Kidney (tissue), 13 donors: ENCODE measurements at regions not wholly inside any gene's neighbourhood (a gene's known extent, or its start where the extent isn't known, plus 50 kb on each side); places are given as distances from the start of the nearest gene placed in this dataset.

ENCODE experiments used
- DNase-seq, 5 donors: peaks; one replicate each; pipeline ENCODE4 v3.0.0-alpha.2; 2013 to 2020
- FAIRE-seq: peaks from 2 replicates; lab custom pipeline; 2012; peaks lifted over from hg19 to GRCh38; lab: Jason Lieb, UNC
- H3K27ac ChIP-seq, 2 donors: one replicate each; pipeline ENCODE4 v1.7.0; 2013; ENCODE audit warnings: low read depth in 2 of 2, low read length in 2 of 2, inconsistent platforms in 1 of 2
- H3K27me3 ChIP-seq: one replicate; pipeline ENCODE4 v1.7.1; 2013; ENCODE audit warnings: low read length, inconsistent platforms; ENCODE audit not compliant: control insufficient read depth, insufficient read depth
- H3K36me3 ChIP-seq, 3 donors: one replicate each; pipeline versions ENCODE4 v1.7.0 to v1.7.1; 2013; ENCODE audit warnings: low read length in 3 of 3, control low read depth in 1 of 3, inconsistent platforms in 1 of 3; ENCODE audit not compliant: insufficient read depth in 3 of 3, control insufficient read depth in 2 of 3
- H3K4me1 ChIP-seq, 3 donors: one replicate each; pipeline versions ENCODE4 v1.7.0 to v1.7.1; 2013; ENCODE audit warnings: low read length in 3 of 3, inconsistent platforms in 1 of 3, low read depth in 1 of 3; ENCODE audit not compliant: control insufficient read depth in 2 of 3, insufficient read depth in 2 of 3
- H3K4me3 ChIP-seq, 3 donors: one replicate each; pipeline versions ENCODE4 v1.7.0 to v1.8.1; 2013; ENCODE audit warnings: low read length in 3 of 3, control low read depth in 1 of 3, inconsistent platforms in 1 of 3
- H3K9ac ChIP-seq, 3 donors: one replicate each; pipeline versions ENCODE4 v1.7.0 to v1.7.1; 2013; ENCODE audit warnings: low read length in 3 of 3, control low read depth in 1 of 3, inconsistent platforms in 1 of 3
- H3K9me3 ChIP-seq, 3 donors: one replicate each; pipeline versions ENCODE4 v1.7.0 to v1.7.1; 2013; ENCODE audit warnings: low read length in 3 of 3, control low read depth in 1 of 3, inconsistent platforms in 1 of 3; ENCODE audit not compliant: control insufficient read depth in 2 of 3, insufficient read depth in 1 of 3
- intact Hi-C: fragments of 100-400 bp; cut with DNase I; formaldehyde crosslinking; loops from one replicate; pipeline ENCODE4 v1.11.1; 2022
- TF ChIP-seq, protein P1 (sequence below): IDR thresholded peaks from 3 replicates; pipeline ENCODE4 v1.5.1; 2012; ENCODE audit warnings: mild to moderate bottlenecking, moderate library complexity, borderline replicate concordance; ENCODE audit not compliant: insufficient read depth; ENCODE audit errors: extremely low read depth
- donor health status: control.
- donor health status: control.
- donor health status: control.
- donor health status: control.
- donor health status: control.
- donor health status: DM: yes; HTN: yes; CAD: no.
- donor health status: Normal renal cell carcinoma (clear cell type).

DNA sequence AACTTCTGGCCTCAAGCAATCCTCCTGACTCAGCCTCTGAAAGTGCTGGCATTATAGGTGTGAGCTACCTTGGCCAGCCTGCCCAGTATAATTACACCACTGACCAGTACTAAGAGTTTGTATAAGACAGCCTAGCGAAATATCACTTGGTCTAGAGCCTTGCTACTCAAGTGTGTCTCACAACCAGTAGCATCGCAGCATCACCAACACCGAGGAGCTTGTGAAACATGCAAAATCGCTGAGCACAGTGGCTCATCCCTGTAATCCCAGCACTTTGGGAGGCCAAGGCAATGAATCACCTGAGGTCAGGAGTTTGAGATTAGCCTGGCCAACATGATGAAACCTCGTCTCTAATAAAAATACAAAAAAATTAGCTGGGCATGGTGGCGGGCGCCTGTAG is 102.0 kb upstream of the GATB start:
- TF ChIP-seq, protein P1, sequence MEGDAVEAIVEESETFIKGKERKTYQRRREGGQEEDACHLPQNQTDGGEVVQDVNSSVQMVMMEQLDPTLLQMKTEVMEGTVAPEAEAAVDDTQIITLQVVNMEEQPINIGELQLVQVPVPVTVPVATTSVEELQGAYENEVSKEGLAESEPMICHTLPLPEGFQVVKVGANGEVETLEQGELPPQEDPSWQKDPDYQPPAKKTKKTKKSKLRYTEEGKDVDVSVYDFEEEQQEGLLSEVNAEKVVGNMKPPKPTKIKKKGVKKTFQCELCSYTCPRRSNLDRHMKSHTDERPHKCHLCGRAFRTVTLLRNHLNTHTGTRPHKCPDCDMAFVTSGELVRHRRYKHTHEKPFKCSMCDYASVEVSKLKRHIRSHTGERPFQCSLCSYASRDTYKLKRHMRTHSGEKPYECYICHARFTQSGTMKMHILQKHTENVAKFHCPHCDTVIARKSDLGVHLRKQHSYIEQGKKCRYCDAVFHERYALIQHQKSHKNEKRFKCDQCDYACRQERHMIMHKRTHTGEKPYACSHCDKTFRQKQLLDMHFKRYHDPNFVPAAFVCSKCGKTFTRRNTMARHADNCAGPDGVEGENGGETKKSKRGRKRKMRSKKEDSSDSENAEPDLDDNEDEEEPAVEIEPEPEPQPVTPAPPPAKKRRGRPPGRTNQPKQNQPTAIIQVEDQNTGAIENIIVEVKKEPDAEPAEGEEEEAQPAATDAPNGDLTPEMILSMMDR: no peak
- intact Hi-C loops: no loop called here
- Histone ChIP-seq H3K27me3 (no peaks in the 10 kb centered on the region), H3K9me3 (peaks cover 0 to 3% (median 0%) of the 10 kb centered on the region in 3 donors), H3K27ac (no peak overlapping the region), H3K36me3 (no peaks in the 10 kb centered on the region), H3K4me3 (no peak overlapping the region), H3K4me1 (no peaks in the 10 kb centered on the region), H3K9ac (no peak overlapping the region)
- DNase-seq (no peak), FAIRE-seq (no peak)

DNA sequence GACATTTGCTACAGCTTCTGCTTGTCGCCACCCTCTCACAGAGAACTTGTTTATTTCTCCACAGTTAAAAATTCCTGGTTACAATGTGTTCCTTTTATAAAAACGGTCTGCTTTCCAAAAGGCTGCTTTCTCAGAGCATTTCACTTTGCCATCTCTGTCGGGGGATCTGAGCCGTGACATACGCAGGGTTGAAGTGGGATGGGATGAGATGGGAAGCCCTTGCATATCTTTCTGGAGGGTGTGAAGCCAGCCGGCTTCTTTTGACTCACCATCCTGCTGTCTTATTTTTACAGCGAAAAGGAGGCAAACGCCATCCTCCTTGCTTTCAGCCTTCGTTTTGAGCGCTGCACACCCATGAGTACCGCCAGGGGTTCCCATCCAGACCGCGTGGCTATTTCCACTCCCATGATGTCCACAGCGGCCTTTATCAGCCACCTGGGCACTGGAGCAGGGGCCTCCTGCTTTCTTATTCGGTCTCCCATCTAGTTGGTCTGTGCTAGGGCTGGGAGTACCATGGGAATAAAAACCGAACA is 99.8 kb upstream of the GATB start:
- Histone ChIP-seq H3K27me3 (no peaks in the 10 kb centered on the region), H3K36me3 (no peaks in the 10 kb centered on the region), H3K9ac (no peak overlapping the region), H3K4me1 (no peaks in the 10 kb centered on the region), H3K4me3 (no peak overlapping the region), H3K27ac (no peak overlapping the region), H3K9me3 (no peaks in the 10 kb centered on the region)
- TF ChIP-seq, protein P1: no peak
- intact Hi-C loops: no loop called here
- FAIRE-seq (no peak), DNase-seq (no peak)

DNA sequence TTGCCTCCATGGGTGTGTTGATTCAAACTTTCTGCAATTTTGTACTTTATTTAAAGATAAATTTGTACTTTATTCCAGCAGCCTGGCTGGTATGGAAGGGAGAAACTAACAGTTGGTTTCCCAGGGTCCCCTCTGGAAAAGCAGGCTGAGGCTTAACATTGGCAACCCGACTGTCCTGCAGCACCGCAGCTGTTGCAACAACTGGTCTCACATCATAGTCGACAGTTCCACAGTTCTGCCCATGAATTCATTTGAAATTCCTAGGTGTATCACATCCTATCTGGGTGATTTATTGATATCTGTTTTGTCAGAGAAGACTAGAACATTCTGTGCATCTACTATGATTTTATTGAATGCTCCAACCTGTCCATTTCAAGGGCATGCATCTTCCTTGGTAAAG is 98.8 kb upstream of the GATB start:
- no peaks in the 10 kb centered on the region for H3K4me1 ChIP-seq
- H3K9ac ChIP-seq: no peak overlapping the region
- no peak overlapping the region for H3K4me3 ChIP-seq
- no peaks in the 10 kb centered on the region for H3K27me3 ChIP-seq
- intact Hi-C loops: no loop called here
- FAIRE-seq (no peak), DNase-seq (no peak)
- no peaks in the 10 kb centered on the region for H3K9me3 ChIP-seq
- TF ChIP-seq, protein P1: no peak
- H3K27ac ChIP-seq: no peak overlapping the region
- H3K36me3 ChIP-seq: no peaks in the 10 kb centered on the region

DNA sequence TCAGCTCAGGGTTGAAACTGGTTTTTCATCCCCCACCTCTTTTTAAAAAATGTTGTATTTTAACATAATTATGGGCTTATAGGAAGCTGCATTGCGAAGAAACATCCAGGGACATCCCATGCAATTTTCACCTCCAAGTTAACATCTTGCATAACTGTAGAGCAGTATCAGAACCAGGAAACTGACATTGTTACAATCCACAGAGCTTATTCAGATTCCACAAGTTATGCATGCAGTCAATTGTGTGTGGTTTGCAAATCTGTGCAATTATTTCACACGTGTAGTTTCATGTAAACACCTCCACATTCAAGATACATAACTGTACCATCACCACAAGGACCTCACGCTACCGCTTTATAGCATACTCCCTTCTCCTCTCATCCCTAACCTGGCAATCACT is 97.5 kb upstream of the GATB start:
- no peaks in the 10 kb centered on the region for H3K9me3 ChIP-seq
- no peak for FAIRE-seq
- no peaks in the 10 kb centered on the region for H3K36me3 ChIP-seq
- TF ChIP-seq, protein P1: no peak
- H3K27me3 ChIP-seq: no peaks in the 10 kb centered on the region
- DNase-seq: no peak
- intact Hi-C loops: no loop called here
- H3K27ac ChIP-seq: no peak overlapping the region
- H3K9ac ChIP-seq: no peak overlapping the region
- H3K4me3 ChIP-seq: no peak overlapping the region
- no peaks in the 10 kb centered on the region for H3K4me1 ChIP-seq
